ENCODE measurements at regions not wholly inside any gene's neighbourhood (a gene's known extent, or its start where the extent isn't known, plus 50 kb on each side); places are given as distances from the start of the nearest gene placed in this dataset.

GRCh38 chr17:13721705-13722104 is 120.0 kb upstream of the HS3ST3A1 start:
- Mint-ChIP-seq H3K36me3 (ENCODE audit: insufficient read depth) (no peaks in the 10 kb centered on the region), H3K27me3 (peaks cover 13 to 28% of the 10 kb centered on the region in 2 donors), H3K27ac (no peak overlapping the region), H3K9me3 (no peaks in the 10 kb centered on the region), H3K4me1 (ENCODE audit: low read depth in 2 of 2) (no peaks in the 10 kb centered on the region), H3K4me3 (no peak overlapping the region)
- no peak for ATAC-seq (replicated peaks)
- no peak for DNase-seq

- H3K36me3 Mint-ChIP-seq (ENCODE audit: insufficient read depth) = no peaks in the 10 kb centered on the region
- H3K27me3 Mint-ChIP-seq = peaks cover 14 to 34% of the 10 kb centered on the region in 2 donors
- no peak overlapping the region for H3K27ac Mint-ChIP-seq
- H3K4me3 Mint-ChIP-seq = no peak overlapping the region
- no peaks in the 10 kb centered on the region for H3K9me3 Mint-ChIP-seq
- H3K4me1 Mint-ChIP-seq (ENCODE audit: low read depth in 2 of 2) = no peaks in the 10 kb centered on the region
- ATAC-seq (replicated peaks) = no peak
- DNase-seq = no peak
Observed at GRCh38 chr17:13725288-13725990, 123.7 kb upstream of the HS3ST3A1 start.

DNA sequence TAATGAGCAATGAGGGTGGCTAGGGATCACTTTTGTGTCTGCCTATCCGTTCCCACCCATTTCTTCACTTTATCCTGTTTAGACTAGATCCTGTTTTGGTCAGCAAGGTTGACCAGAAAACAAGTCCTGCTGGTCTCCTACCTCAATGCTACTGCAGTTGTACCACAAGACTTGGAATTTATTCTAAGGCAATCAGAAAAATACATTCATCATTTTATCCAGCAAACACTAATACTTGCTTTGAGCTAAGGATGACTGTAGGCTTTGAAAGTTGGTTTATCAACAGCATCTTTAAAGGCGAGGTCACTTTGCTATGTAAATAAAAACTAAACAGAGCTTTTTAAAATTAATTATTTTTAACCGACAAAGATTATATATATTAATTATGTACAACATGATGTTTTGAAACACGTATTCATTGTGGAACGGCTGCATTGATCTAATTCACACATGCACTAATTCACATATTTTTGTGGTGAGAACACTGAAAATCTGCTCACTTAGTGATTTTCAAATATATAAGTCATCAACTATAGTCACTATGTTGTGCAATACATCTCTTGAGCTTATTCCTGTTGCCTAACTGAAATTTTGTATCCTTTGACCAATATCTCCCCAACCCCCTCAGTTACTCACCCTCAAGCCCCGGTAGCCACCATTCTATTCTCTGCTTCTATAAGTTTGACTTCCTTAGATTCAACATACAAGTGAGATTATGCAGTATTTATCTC is 125.9 kb upstream of the HS3ST3A1 start:
- no peak overlapping the region for H3K4me3 Mint-ChIP-seq
- DNase-seq = no peak
- H3K27ac Mint-ChIP-seq = no peak overlapping the region
- H3K27me3 Mint-ChIP-seq = peaks cover 14 to 43% of the 10 kb centered on the region in 2 donors
- no peaks in the 10 kb centered on the region for H3K36me3 Mint-ChIP-seq (ENCODE audit: insufficient read depth)
- H3K9me3 Mint-ChIP-seq = peaks cover 0 to 2% of the 10 kb centered on the region in 2 donors
- no peaks in the 10 kb centered on the region for H3K4me1 Mint-ChIP-seq (ENCODE audit: low read depth in 2 of 2)
- no peak for ATAC-seq (replicated peaks)

GRCh38 chr17:13728781-13729180 is 127.1 kb upstream of the HS3ST3A1 start:
- no peak overlapping the region for H3K4me3 Mint-ChIP-seq
- no peak overlapping the region for H3K27ac Mint-ChIP-seq
- peaks cover 14 to 48% of the 10 kb centered on the region in 2 donors for H3K27me3 Mint-ChIP-seq
- no peaks in the 10 kb centered on the region for H3K36me3 Mint-ChIP-seq (ENCODE audit: insufficient read depth)
- ATAC-seq (replicated peaks) (no peak), DNase-seq (no peak)
- H3K9me3 Mint-ChIP-seq = peaks cover 0 to 7% of the 10 kb centered on the region in 2 donors
- no peaks in the 10 kb centered on the region for H3K4me1 Mint-ChIP-seq (ENCODE audit: low read depth in 2 of 2)

- Mint-ChIP-seq H3K36me3 (ENCODE audit: insufficient read depth) (no peaks in the 10 kb centered on the region), H3K27ac (no peak overlapping the region), H3K9me3 (peaks cover 0 to 7% of the 10 kb centered on the region in 2 donors), H3K27me3 (peaks cover 14 to 48% of the 10 kb centered on the region in 2 donors), H3K4me1 (ENCODE audit: low read depth in 2 of 2) (no peaks in the 10 kb centered on the region), H3K4me3 (no peak overlapping the region)
- no peak for ATAC-seq (replicated peaks)
- no peak for DNase-seq
Observed at GRCh38 chr17:13729466-13730134, 127.9 kb upstream of the HS3ST3A1 start.

DNA sequence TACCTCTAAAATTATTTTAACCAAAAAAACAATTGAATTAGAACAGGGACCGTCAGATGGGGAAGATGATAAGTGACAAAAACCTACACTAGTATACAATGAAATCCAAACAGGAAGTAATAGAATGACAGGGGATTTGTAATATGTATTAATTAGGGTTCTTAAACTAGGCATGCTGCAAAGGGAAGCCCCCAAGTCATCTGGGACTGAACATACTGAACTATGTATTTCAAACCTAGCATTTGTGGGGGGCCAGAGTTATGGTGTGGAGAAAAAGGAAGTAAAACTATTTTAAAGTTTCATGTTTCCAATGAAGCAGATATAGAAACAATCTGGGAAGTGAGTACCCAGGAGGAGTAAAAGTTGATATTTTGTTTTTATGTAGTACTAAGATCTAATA is 133.2 kb upstream of the HS3ST3A1 start:
- Mint-ChIP-seq H3K4me1 (ENCODE audit: low read depth in 2 of 2) (no peaks in the 10 kb centered on the region), H3K9me3 (peaks cover 0 to 7% of the 10 kb centered on the region in 2 donors), H3K4me3 (no peak overlapping the region), H3K27ac (peak overlapping the region in 1 of 2 donors; percentile 2), H3K27me3 (peaks cover 5 to 19% of the 10 kb centered on the region in 2 donors), H3K36me3 (ENCODE audit: insufficient read depth) (no peaks in the 10 kb centered on the region)
- no peak for DNase-seq
- ATAC-seq (replicated peaks) = no peak

- ATAC-seq (replicated peaks) (no peak), DNase-seq (no peak)
- H3K36me3 Mint-ChIP-seq (ENCODE audit: insufficient read depth) = no peaks in the 10 kb centered on the region
- H3K27me3 Mint-ChIP-seq = peaks cover 0 to 14% of the 10 kb centered on the region in 2 donors
- H3K4me1 Mint-ChIP-seq (ENCODE audit: low read depth in 2 of 2) = no peaks in the 10 kb centered on the region
- no peak overlapping the region for H3K4me3 Mint-ChIP-seq
- peaks cover 0 to 7% of the 10 kb centered on the region in 2 donors for H3K9me3 Mint-ChIP-seq
- H3K27ac Mint-ChIP-seq = no peak overlapping the region
Observed at GRCh38 chr17:13735444-13735843, 133.7 kb upstream of the HS3ST3A1 start.

DNA sequence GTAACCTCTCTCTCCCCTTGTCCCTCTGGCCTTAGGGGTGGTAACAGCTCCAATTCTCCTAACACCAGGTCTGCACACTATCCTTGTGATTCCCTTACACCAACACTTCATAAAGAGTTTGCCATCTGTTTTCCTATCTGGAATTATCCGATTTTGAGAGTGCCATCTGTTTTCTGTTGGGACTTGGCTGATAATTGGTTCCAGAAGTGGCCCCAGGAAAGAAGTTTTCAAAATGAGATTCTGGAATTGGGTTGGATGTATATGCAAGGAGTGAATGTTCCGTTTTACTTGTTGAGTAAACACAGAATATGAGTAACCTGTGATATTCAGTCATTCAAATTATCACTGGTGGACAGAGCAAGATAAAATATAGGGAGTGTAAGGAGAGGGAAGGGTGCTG is 134.1 kb upstream of the HS3ST3A1 start:
- no peak for ATAC-seq (replicated peaks)
- no peak overlapping the region for H3K27ac Mint-ChIP-seq
- no peak overlapping the region for H3K4me3 Mint-ChIP-seq
- no peaks in the 10 kb centered on the region for H3K4me1 Mint-ChIP-seq (ENCODE audit: low read depth in 2 of 2)
- peaks cover 0 to 10% of the 10 kb centered on the region in 2 donors for H3K27me3 Mint-ChIP-seq
- peaks cover 0 to 7% of the 10 kb centered on the region in 2 donors for H3K9me3 Mint-ChIP-seq
- no peak for DNase-seq
- H3K36me3 Mint-ChIP-seq (ENCODE audit: insufficient read depth) = no peaks in the 10 kb centered on the region

DNA sequence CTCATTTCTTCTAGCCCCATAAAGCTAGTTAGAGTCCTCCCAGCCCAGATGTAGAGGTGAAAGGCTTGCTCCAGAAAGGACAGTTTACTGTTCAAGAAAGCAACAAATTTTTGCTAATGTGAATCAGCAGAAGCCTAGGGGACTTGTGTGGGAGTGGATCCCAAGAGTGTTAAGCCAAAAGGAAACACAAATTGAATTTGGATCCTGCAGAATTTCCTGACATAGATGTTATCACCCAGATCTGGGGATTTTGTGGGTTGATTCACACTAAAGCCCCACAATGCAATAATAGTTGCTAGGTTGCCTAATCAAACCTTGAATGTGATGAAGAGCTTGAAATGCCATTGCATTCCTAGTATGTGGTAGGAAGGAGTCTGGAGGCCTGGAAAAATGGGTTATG is 135.2 kb upstream of the HS3ST3A1 start:
- no peak for DNase-seq
- Mint-ChIP-seq H3K4me3 (no peak overlapping the region), H3K27ac (no peak overlapping the region), H3K36me3 (ENCODE audit: insufficient read depth) (no peaks in the 10 kb centered on the region), H3K27me3 (peaks cover 5 to 10% of the 10 kb centered on the region in 2 donors), H3K9me3 (peaks cover 0 to 7% of the 10 kb centered on the region in 2 donors), H3K4me1 (ENCODE audit: low read depth in 2 of 2) (no peaks in the 10 kb centered on the region)
- no peak for ATAC-seq (replicated peaks)

GRCh38 chr17:13740686-13741085 is 139.0 kb upstream of the HS3ST3A1 start:
- Mint-ChIP-seq H3K36me3 (ENCODE audit: insufficient read depth) (peaks cover 2% of the 10 kb centered on the region), H3K9me3 (no peaks in the 10 kb centered on the region), H3K27ac (no peak overlapping the region), H3K4me3 (no peak overlapping the region), H3K27me3 (peaks cover 26 to 29% of the 10 kb centered on the region in 2 donors), H3K4me1 (ENCODE audit: low read depth in 2 of 2) (no peaks in the 10 kb centered on the region)
- ATAC-seq (replicated peaks) (no peak), DNase-seq (no peak)

DNA sequence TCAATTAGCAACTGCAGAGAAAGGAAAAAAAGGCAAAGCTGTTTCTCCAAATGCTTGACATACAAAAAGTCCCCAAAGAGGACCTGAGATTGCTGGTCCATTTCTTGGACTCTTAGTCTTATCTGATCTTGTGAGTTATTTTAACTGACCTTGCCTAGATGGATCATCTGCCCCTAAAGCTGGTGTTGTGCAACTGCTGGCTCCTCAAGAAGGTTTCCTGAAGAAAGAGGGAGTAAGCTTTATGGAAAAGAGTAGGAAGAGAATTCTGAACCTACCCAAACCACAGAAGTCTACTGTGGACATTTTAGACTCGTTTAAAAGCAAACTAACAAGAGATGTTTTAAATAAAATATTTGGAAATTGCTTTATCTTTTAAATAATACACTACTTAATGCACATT is 140.0 kb upstream of the HS3ST3A1 start:
- ATAC-seq (replicated peaks) (no peak), DNase-seq (no peak)
- Mint-ChIP-seq H3K27ac (no peak overlapping the region), H3K4me1 (ENCODE audit: low read depth in 2 of 2) (no peaks in the 10 kb centered on the region), H3K4me3 (no peak overlapping the region), H3K36me3 (ENCODE audit: insufficient read depth) (peaks cover 2% of the 10 kb centered on the region), H3K9me3 (no peaks in the 10 kb centered on the region), H3K27me3 (peaks cover 36 to 37% of the 10 kb centered on the region in 2 donors)

DNA sequence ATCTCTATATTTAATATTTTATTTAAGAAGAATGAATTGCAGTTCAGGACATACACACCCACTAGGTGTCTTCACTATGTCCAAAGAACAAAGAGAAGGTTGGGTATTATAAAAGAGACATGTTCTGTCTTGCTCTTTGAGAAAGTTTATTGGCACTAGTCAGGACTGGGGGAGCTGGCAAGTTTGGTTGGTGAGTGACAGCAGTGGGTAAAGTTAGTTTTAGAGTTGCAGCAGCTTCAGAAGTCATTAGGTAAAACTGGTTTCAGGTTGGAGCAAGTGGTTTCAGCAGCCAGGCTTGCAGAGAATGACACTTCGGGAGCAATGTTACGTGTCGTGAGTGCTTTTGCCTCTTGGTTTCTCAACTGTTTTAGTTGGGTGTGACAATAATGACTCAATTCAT is 142.2 kb upstream of the HS3ST3A1 start:
- Mint-ChIP-seq H3K4me1 (ENCODE audit: low read depth in 2 of 2) (no peaks in the 10 kb centered on the region), H3K4me3 (no peak overlapping the region), H3K27me3 (peaks cover 36 to 41% of the 10 kb centered on the region in 2 donors), H3K27ac (no peak overlapping the region), H3K36me3 (ENCODE audit: insufficient read depth) (peaks cover 2% of the 10 kb centered on the region), H3K9me3 (no peaks in the 10 kb centered on the region)
- DNase-seq = no peak
- ATAC-seq (replicated peaks) = no peak

DNA sequence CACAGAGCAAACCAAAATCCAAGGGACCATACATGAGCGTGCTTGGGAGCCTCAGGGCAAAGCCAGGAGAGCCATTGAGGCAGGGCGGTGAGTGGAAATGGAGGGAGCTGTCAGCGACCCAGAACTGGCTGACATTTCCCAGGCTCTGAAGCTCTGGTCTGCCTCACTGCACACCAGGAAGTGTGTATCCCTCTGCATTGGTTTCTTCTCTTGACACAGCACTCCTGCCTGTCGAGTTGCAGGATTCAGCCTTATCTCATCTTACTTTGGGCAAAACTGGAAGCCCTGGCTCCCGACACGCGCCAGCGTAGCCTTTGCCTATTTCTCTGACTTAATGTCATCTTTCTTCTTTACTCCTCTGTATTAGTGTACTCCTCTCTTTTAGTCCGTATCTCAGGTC is 144.7 kb upstream of the HS3ST3A1 start:
- ATAC-seq (replicated peaks) = no peak
- no peak overlapping the region for H3K27ac Mint-ChIP-seq

More for the DNA sequence above, 144.7 kb upstream of the HS3ST3A1 start:
- H3K4me1 Mint-ChIP-seq (ENCODE audit: low read depth in 2 of 2) = no peaks in the 10 kb centered on the region
- H3K27me3 Mint-ChIP-seq = peaks cover 56 to 60% of the 10 kb centered on the region in 2 donors
- H3K36me3 Mint-ChIP-seq (ENCODE audit: insufficient read depth) = peaks cover 2% of the 10 kb centered on the region
- no peak for DNase-seq
- H3K4me3 Mint-ChIP-seq = no peak overlapping the region
- no peaks in the 10 kb centered on the region for H3K9me3 Mint-ChIP-seq
